ENCODE measurements at regions not wholly inside any gene's neighbourhood (a gene's known extent, or its start where the extent isn't known, plus 50 kb on each side); places are given as distances from the start of the nearest gene placed in this dataset.

- TF ChIP-seq POLR2A (IDR thresholded peaks at IDR 0.05) (no peak), POLR2AphosphoS5 (IDR thresholded peaks at IDR 0.05) (no peak)
- TF ChIP-seq, protein P1, sequence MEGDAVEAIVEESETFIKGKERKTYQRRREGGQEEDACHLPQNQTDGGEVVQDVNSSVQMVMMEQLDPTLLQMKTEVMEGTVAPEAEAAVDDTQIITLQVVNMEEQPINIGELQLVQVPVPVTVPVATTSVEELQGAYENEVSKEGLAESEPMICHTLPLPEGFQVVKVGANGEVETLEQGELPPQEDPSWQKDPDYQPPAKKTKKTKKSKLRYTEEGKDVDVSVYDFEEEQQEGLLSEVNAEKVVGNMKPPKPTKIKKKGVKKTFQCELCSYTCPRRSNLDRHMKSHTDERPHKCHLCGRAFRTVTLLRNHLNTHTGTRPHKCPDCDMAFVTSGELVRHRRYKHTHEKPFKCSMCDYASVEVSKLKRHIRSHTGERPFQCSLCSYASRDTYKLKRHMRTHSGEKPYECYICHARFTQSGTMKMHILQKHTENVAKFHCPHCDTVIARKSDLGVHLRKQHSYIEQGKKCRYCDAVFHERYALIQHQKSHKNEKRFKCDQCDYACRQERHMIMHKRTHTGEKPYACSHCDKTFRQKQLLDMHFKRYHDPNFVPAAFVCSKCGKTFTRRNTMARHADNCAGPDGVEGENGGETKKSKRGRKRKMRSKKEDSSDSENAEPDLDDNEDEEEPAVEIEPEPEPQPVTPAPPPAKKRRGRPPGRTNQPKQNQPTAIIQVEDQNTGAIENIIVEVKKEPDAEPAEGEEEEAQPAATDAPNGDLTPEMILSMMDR (IDR thresholded peaks at IDR 0.05) = no peak
Observed at GRCh38 chr11:88402192-88402715, 64.7 kb upstream of the CTSC start.
